MM.1S (cell line): ENCODE measurements at regions not wholly inside any gene's neighbourhood (a gene's known extent, or its start where the extent isn't known, plus 50 kb on each side); places are given as distances from the start of the nearest gene placed in this dataset.

Source experiments
- DNase-seq: peaks from one replicate; pipeline ENCODE4 v3.0.0-alpha.2; 2015
- H2AFZ ChIP-seq: fragments of 300-600 bp; sonication (generic); 2 replicates; pipeline ENCODE4 v1.6.0; 2016; ENCODE audit warnings: antibody characterized with exemption, low read length
- H3F3A ChIP-seq: fragments of 300-600 bp; sonication (generic); 2 replicates; pipeline ENCODE4 v1.6.1; 2016; ENCODE audit warnings: mild to moderate bottlenecking, antibody characterized with exemption, low read length, moderate library complexity, mixed read lengths; ENCODE audit not compliant: insufficient read depth
- H3K27ac ChIP-seq: fragments of 300-600 bp; sonication (generic); 2 replicates; pipeline ENCODE4 v1.5.1; 2016; ENCODE audit warnings: mild to moderate bottlenecking, low read length
- H3K27me3 ChIP-seq: fragments of 300-600 bp; sonication (generic); replicated peaks from 2 replicates; pipeline ENCODE4 v1.6.0; 2016; ENCODE audit warnings: low read length; ENCODE audit not compliant: insufficient read depth
- H3K36me3 ChIP-seq: fragments of 300-600 bp; sonication (generic); replicated peaks from 2 replicates; pipeline ENCODE4 v1.6.1; 2016; ENCODE audit warnings: mild to moderate bottlenecking, low read length, mixed read lengths; ENCODE audit not compliant: insufficient read depth
- H3K4me1 ChIP-seq: fragments of 300-600 bp; sonication (generic); 2 replicates; pipeline ENCODE4 v1.6.1; 2016; ENCODE audit warnings: low read length, mixed read lengths
- H3K4me2 ChIP-seq: fragments of 300-600 bp; sonication (generic); 2 replicates; pipeline ENCODE4 v1.6.0; 2016; ENCODE audit warnings: low read depth, low read length
- H3K4me3 ChIP-seq: fragments of 300-600 bp; sonication (generic); 2 replicates; pipeline ENCODE4 v1.5.1; 2016; ENCODE audit warnings: low read length, mixed read lengths
- H3K79me2 ChIP-seq: fragments of 300-600 bp; sonication (generic); 2 replicates; pipeline ENCODE4 v1.6.1; 2016; ENCODE audit warnings: mixed run types, low read length, mixed read lengths
- H3K9ac ChIP-seq: fragments of 300-600 bp; sonication (generic); 2 replicates; pipeline ENCODE4 v1.6.1; 2016; ENCODE audit warnings: low read length, mixed read lengths
- H3K9me2 ChIP-seq: fragments of 300-600 bp; sonication (generic); replicated peaks from 2 replicates; pipeline ENCODE4 v1.6.1; 2016; ENCODE audit warnings: mild to moderate bottlenecking, low read length, mixed read lengths; ENCODE audit not compliant: insufficient read depth
- H3K9me3 ChIP-seq: fragments of 300-600 bp; sonication (generic); replicated peaks from 2 replicates; pipeline ENCODE4 v1.6.1; 2016; ENCODE audit warnings: mild to moderate bottlenecking, low read length, mixed read lengths; ENCODE audit not compliant: insufficient read depth
- H4K20me1 ChIP-seq: fragments of 300-600 bp; sonication (generic); 2 replicates; pipeline ENCODE4 v1.6.1; 2016; ENCODE audit warnings: mild to moderate bottlenecking, low read length, moderate library complexity, mixed read lengths; ENCODE audit not compliant: insufficient read depth
- CTCF ChIP-seq: fragments of 300-600 bp; sonication (generic); IDR thresholded peaks from 2 replicates; pipeline ENCODE4 v1.5.1; 2016; ENCODE audit warnings: antibody characterized with exemption, low read length, mixed read lengths
- EZH2 ChIP-seq: fragments of 300-600 bp; sonication (generic); optimal IDR thresholded peaks from 2 replicates; pipeline ENCODE3; 2017; ENCODE audit warnings: low read depth, mild to moderate bottlenecking, antibody characterized with exemption, low read length, mixed read lengths
- EZH2phosphoT487 ChIP-seq: fragments of 300-600 bp; sonication (generic); IDR thresholded peaks from 2 replicates; pipeline ENCODE4 v1.6.1; 2018; ENCODE audit warnings: antibody characterized with exemption, low read length

DNA sequence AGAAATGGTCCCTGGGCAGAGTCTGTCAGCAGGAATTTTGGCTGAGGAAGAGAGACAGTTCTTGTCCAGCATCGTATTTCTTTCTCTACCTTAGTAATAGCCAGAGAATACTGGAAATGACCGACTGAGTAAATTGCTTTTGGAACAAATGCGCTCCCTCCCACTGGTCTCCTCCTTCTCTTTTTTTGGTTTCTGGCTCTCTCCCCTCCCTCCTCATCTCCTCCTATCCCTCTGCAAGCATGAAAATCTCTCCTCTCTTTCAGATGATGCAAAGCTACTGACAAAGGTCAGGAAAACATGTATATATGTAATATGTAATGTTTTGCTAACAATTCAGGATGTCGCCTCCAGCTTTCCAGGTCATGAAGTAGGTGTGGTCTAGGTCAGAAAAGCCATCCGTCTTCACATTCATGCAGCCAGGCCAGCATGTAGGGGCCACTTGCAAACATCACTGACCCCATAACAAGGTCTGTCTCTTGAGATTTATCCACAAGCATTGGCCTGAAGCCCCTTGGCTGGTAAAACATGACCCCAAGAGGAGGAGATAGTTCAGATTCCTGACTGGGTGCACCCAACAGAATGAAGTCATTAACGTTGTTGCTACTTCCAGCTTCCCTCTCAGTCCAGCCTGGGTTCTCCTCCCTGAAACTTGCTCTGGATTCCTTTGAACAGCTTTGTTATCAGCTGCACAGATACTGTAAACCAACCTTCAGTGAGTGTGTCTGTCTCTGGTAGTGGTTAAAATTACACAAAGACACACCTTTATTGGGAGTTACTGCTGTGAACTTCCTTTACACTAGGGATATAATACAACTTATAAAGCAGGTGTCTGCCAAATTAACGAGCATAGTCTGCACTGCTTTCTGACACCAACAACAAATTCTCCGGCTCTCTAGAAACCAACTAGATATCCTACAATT is 864.4 kb upstream of the KLHL29 start:
- no peaks in the 10 kb centered on the region for H3K79me2 ChIP-seq
- H3K36me3 ChIP-seq = no peaks in the 10 kb centered on the region
- no peaks in the 10 kb centered on the region for H3K27me3 ChIP-seq
- no peaks in the 10 kb centered on the region for H3K9me2 ChIP-seq
- H4K20me1 ChIP-seq = no peaks in the 10 kb centered on the region
- no peaks in the 10 kb centered on the region for H3K9me3 ChIP-seq
- H3K27ac ChIP-seq = no peak overlapping the region
- no peaks in the 10 kb centered on the region for H3F3A ChIP-seq
- H3K4me1 ChIP-seq = no peaks in the 10 kb centered on the region
- H3K4me2 ChIP-seq = no peak overlapping the region
- H3K9ac ChIP-seq = no peak overlapping the region
- DNase-seq = no peak
- H3K4me3 ChIP-seq = no peak overlapping the region
- TF ChIP-seq EZH2phosphoT487 = no peak
- no peak for TF ChIP-seq EZH2
- no peak for TF ChIP-seq CTCF
- no peak overlapping the region for H2AFZ ChIP-seq

DNA sequence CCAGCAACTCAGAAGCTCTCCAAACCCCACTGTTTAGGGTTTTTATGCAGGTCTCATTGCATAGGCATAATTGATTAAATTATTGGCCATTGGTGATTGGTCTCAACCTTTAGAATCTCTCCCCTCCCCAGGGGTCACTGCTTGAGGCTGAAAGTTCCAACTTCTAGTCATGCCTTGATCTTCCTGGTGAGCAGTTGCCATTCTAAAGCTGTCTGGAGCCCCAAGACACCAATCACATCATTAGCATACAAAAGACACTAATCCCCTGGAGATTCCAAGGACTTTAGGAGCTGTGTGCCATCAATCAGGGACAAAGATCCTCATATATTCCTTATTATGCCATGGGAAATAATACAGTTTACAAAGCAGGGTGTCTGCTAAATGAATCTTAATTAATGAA is 863.4 kb upstream of the KLHL29 start:
- Histone ChIP-seq H3K9ac (no peak overlapping the region), H2AFZ (no peak overlapping the region), H3F3A (no peaks in the 10 kb centered on the region), H3K79me2 (no peaks in the 10 kb centered on the region), H3K4me1 (no peaks in the 10 kb centered on the region), H3K27me3 (no peaks in the 10 kb centered on the region), H3K9me2 (no peaks in the 10 kb centered on the region), H3K4me2 (no peak overlapping the region), H4K20me1 (no peaks in the 10 kb centered on the region), H3K4me3 (no peak overlapping the region), H3K36me3 (no peaks in the 10 kb centered on the region), H3K27ac (no peak overlapping the region), H3K9me3 (no peaks in the 10 kb centered on the region)
- TF ChIP-seq EZH2 (no peak), CTCF (no peak), EZH2phosphoT487 (no peak)
- no peak for DNase-seq

DNA sequence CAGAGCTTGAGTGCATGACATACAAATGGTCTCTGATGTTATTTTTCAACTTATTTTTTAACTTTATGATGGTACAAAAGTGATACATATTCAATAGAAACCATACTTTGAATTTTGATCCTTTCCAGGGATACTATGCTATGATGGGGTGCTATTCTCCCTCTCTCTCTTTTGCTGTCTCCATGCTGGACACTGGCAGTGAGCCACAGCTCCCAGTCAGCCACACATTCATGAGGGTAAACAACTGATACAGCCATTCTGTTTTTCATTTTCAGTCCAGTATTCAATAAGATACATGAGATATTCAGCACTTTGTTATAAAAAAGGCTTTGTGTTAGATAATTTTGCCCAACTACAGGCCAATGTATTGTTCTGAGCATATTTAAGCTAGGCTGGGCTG is 859.3 kb upstream of the KLHL29 start:
- H2AFZ ChIP-seq = no peak overlapping the region
- TF ChIP-seq EZH2phosphoT487 = no peak
- no peak for TF ChIP-seq EZH2
- no peak for TF ChIP-seq CTCF
- no peaks in the 10 kb centered on the region for H3K9me2 ChIP-seq
- DNase-seq = no peak
- H3K36me3 ChIP-seq = no peaks in the 10 kb centered on the region
- H4K20me1 ChIP-seq = no peaks in the 10 kb centered on the region
- H3K79me2 ChIP-seq = no peaks in the 10 kb centered on the region
- H3K9me3 ChIP-seq = no peaks in the 10 kb centered on the region
- H3F3A ChIP-seq = no peaks in the 10 kb centered on the region
- H3K9ac ChIP-seq = no peak overlapping the region
- no peak overlapping the region for H3K4me2 ChIP-seq
- H3K4me1 ChIP-seq = no peaks in the 10 kb centered on the region
- no peak overlapping the region for H3K4me3 ChIP-seq
- H3K27ac ChIP-seq = no peak overlapping the region
- no peaks in the 10 kb centered on the region for H3K27me3 ChIP-seq
